DND-41 (cell line): ENCODE measurements at regions not wholly inside any gene's neighbourhood (a gene's known extent, or its start where the extent isn't known, plus 50 kb on each side); places are given as distances from the start of the nearest gene placed in this dataset.

Source experiments
- ATAC-seq: fragments of 200-7000 bp; cut with Tn5 transposase; 3 replicates; pipeline ENCODE4 v1.9.1; 2021; ENCODE audit warnings: low read depth; ENCODE audit not compliant: insufficient read depth
- DNase-seq: peaks from one replicate; pipeline ENCODE4 v3.0.0-alpha.2; 2020
- H2AFZ ChIP-seq: 2 replicates; pipeline ENCODE4 v1.6.0; 2012; ENCODE audit warnings: low read depth, low read length
- H3K27ac ChIP-seq: 2 replicates; pipeline ENCODE4 v1.5.1; 2012; ENCODE audit warnings: low read length, inconsistent platforms
- H3K27me3 ChIP-seq: fragments of 200-600 bp; sonication (generic); 2 replicates; pipeline ENCODE4 v1.6.0; 2012; ENCODE audit warnings: low read length, mild to moderate bottlenecking, inconsistent platforms; ENCODE audit not compliant: insufficient read depth, poor library complexity
- H3K36me3 ChIP-seq: 2 replicates; pipeline ENCODE4 v1.5.1; 2012; ENCODE audit warnings: low read length, inconsistent platforms; ENCODE audit not compliant: insufficient read depth
- H3K4me1 ChIP-seq: 2 replicates; pipeline ENCODE4 v1.5.1; 2012; ENCODE audit warnings: mild to moderate bottlenecking, low read length; ENCODE audit not compliant: insufficient read depth
- H3K4me2 ChIP-seq: 2 replicates; pipeline ENCODE4 v1.6.0; 2012; ENCODE audit warnings: mild to moderate bottlenecking, moderate library complexity, low read length, inconsistent platforms; ENCODE audit not compliant: insufficient read depth
- H3K4me3 ChIP-seq, 2 experiments: fragments of 200-600 bp in 1 of 2; shearing (Covaris generic) in 1 of 2; 2 replicates each; pipeline ENCODE4 v1.5.1; 2012 to 2016; ENCODE audit warnings: inconsistent platforms in 2 of 2, low read length in 2 of 2, mild to moderate bottlenecking in 2 of 2, low read depth in 1 of 2, moderate library complexity in 1 of 2
- H3K79me2 ChIP-seq: 2 replicates; pipeline ENCODE4 v1.6.0; 2012; ENCODE audit warnings: low read length, inconsistent platforms; ENCODE audit not compliant: insufficient read depth
- H3K9ac ChIP-seq: 2 replicates; pipeline ENCODE4 v1.6.0; 2012; ENCODE audit warnings: low read depth, mild to moderate bottlenecking, inconsistent platforms, low read length, moderate library complexity
- H3K9me3 ChIP-seq: 2 replicates; pipeline ENCODE4 v1.5.1; 2012; ENCODE audit warnings: low read length, moderate library complexity, mild to moderate bottlenecking, inconsistent platforms; ENCODE audit not compliant: insufficient read depth, severe bottlenecking
- H4K20me1 ChIP-seq: 2 replicates; pipeline ENCODE4 v1.6.0; 2012; ENCODE audit warnings: low read length; ENCODE audit not compliant: insufficient read depth
- EZH2 ChIP-seq: IDR thresholded peaks from 3 replicates; pipeline ENCODE4 v1.6.1; 2012; ENCODE audit warnings: borderline replicate concordance, low read depth, mild to moderate bottlenecking, moderate library complexity, low read length, inconsistent platforms; ENCODE audit not compliant: severe bottlenecking
- TF ChIP-seq, protein P1 (sequence below): IDR thresholded peaks from 2 replicates; pipeline ENCODE4 v1.5.1; 2012; ENCODE audit warnings: borderline replicate concordance, low read length, moderate library complexity, mild to moderate bottlenecking; ENCODE audit not compliant: poor library complexity, severe bottlenecking; ENCODE audit errors: extremely low read depth

- Histone ChIP-seq H3K4me3 (no peak overlapping the region), H3K4me2 (no peak overlapping the region)
- no peak for ATAC-seq
Measured at GRCh38 chr13:55661505-55661904, 1479.2 kb upstream of the PRR20A start.

GRCh38 chr13:55664178-55664577 is 1476.5 kb upstream of the PRR20A start:
- H3K27me3 ChIP-seq, result no peaks in the 10 kb centered on the region
- no peak for DNase-seq
- H2AFZ ChIP-seq, result no peak overlapping the region
- H3K4me2 ChIP-seq, result no peak overlapping the region
- no peaks in the 10 kb centered on the region for H3K4me1 ChIP-seq
- ATAC-seq, result no peak
- H3K9ac ChIP-seq, result no peak overlapping the region
- TF ChIP-seq EZH2, result no peak
- TF ChIP-seq, protein P1, sequence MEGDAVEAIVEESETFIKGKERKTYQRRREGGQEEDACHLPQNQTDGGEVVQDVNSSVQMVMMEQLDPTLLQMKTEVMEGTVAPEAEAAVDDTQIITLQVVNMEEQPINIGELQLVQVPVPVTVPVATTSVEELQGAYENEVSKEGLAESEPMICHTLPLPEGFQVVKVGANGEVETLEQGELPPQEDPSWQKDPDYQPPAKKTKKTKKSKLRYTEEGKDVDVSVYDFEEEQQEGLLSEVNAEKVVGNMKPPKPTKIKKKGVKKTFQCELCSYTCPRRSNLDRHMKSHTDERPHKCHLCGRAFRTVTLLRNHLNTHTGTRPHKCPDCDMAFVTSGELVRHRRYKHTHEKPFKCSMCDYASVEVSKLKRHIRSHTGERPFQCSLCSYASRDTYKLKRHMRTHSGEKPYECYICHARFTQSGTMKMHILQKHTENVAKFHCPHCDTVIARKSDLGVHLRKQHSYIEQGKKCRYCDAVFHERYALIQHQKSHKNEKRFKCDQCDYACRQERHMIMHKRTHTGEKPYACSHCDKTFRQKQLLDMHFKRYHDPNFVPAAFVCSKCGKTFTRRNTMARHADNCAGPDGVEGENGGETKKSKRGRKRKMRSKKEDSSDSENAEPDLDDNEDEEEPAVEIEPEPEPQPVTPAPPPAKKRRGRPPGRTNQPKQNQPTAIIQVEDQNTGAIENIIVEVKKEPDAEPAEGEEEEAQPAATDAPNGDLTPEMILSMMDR, result no peak
- H3K27ac ChIP-seq, result no peak overlapping the region
- H3K36me3 ChIP-seq, result no peaks in the 10 kb centered on the region
- H4K20me1 ChIP-seq, result no peaks in the 10 kb centered on the region
- no peak overlapping the region for H3K4me3 ChIP-seq
- no peaks in the 10 kb centered on the region for H3K79me2 ChIP-seq
- H3K9me3 ChIP-seq, result no peaks in the 10 kb centered on the region

More at GRCh38 chr13:55661505-55661904, 1479.2 kb upstream of the PRR20A start:
- TF ChIP-seq, protein P1, result no peak
- H3K9me3 ChIP-seq, result no peaks in the 10 kb centered on the region
- no peaks in the 10 kb centered on the region for H3K36me3 ChIP-seq
- no peaks in the 10 kb centered on the region for H3K79me2 ChIP-seq
- no peak for DNase-seq
- no peaks in the 10 kb centered on the region for H3K27me3 ChIP-seq
- no peaks in the 10 kb centered on the region for H3K4me1 ChIP-seq
- H2AFZ ChIP-seq, result no peak overlapping the region
- no peak overlapping the region for H3K9ac ChIP-seq
- H4K20me1 ChIP-seq, result no peaks in the 10 kb centered on the region
- H3K27ac ChIP-seq, result no peak overlapping the region

DNA sequence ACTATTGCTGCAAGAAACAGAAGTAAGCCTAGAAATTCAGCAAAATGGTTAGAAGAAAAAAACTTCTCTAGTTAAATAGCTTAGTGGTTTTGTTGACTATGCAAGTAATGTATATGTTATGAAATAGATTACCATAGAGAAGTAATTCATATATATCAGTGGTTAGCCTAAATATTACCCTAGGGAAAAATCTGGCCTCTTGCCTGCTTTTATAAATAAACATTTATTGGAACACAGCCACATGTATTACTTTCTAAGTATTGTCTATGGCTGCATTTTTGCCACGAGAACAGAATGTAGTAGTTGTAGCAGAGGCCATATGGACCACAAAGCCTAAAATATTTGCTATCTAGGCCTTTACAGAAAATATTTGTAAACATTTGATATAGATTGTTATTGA is 1471.7 kb upstream of the PRR20A start:
- Histone ChIP-seq H3K36me3 (no peaks in the 10 kb centered on the region), H3K4me2 (no peak overlapping the region), H4K20me1 (no peaks in the 10 kb centered on the region), H3K27ac (no peak overlapping the region), H3K9me3 (no peaks in the 10 kb centered on the region), H3K4me3 (no peak overlapping the region), H3K9ac (no peak overlapping the region), H3K4me1 (no peaks in the 10 kb centered on the region), H2AFZ (no peak overlapping the region), H3K79me2 (no peaks in the 10 kb centered on the region), H3K27me3 (no peaks in the 10 kb centered on the region)
- TF ChIP-seq, protein P1, result no peak
- no peak for TF ChIP-seq EZH2
- DNase-seq (no peak), ATAC-seq (no peak)

DNA sequence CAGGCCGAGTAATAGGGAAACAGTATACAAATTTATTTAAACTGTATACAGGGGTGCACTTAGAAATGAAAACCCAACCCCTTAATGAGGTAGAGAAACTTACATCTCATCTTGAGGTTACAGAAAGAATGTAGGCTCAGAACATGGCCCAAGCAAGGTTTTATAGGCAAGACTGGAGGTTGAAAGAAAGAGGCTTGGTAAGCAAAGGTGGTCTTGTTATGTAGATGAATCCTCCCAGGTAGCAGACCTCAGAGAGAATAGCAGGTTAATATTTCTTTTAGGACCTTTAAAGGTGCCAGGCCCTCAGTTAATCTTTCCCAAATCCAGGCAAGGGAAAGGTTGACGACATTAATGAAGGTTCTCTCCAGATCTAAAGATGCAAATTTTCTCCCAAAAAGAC is 1466.8 kb upstream of the PRR20A start:
- no peak for ATAC-seq
- no peak overlapping the region for H3K4me2 ChIP-seq
- no peak for TF ChIP-seq EZH2
- TF ChIP-seq, protein P1, result no peak
- H4K20me1 ChIP-seq, result no peaks in the 10 kb centered on the region
- no peak for DNase-seq
- H3K9ac ChIP-seq, result no peak overlapping the region
- no peaks in the 10 kb centered on the region for H3K79me2 ChIP-seq
- no peaks in the 10 kb centered on the region for H3K36me3 ChIP-seq
- H3K4me3 ChIP-seq, result no peak overlapping the region
- H3K27me3 ChIP-seq, result no peaks in the 10 kb centered on the region
- no peaks in the 10 kb centered on the region for H3K9me3 ChIP-seq
- no peak overlapping the region for H2AFZ ChIP-seq
- no peak overlapping the region for H3K27ac ChIP-seq
- H3K4me1 ChIP-seq, result no peaks in the 10 kb centered on the region
